Left lung (tissue), 4 donors: ENCODE measurements at regions not wholly inside any gene's neighbourhood (a gene's known extent, or its start where the extent isn't known, plus 50 kb on each side); places are given as distances from the start of the nearest gene placed in this dataset.

Experiments
- ATAC-seq: fragments of 200-7000 bp; cut with Tn5 transposase; one replicate; pipeline ENCODE4 v1.9.1; 2020; ENCODE audit warnings: moderate library complexity
- DNase-seq, 4 donors: peaks; one replicate each; pipeline ENCODE4 v3.0.0-alpha.2; 2013 to 2020
- H3K27ac ChIP-seq, 2 donors: fragments of 200-600 bp; sonication (generic) in 1 of 2; one replicate each; pipeline versions ENCODE4 v1.5.0 to v1.8.0; 2020 to 2021
- H3K27me3 ChIP-seq, 2 donors: fragments of 200-600 bp; sonication (generic) in 1 of 2; one replicate each; pipeline versions ENCODE4 v1.5.0 to v1.8.0; 2020 to 2021
- H3K36me3 ChIP-seq, 2 donors: fragments of 200-600 bp; sonication (generic) in 1 of 2; one replicate each; pipeline versions ENCODE4 v1.5.0 to v1.8.0; 2020 to 2021
- H3K4me1 ChIP-seq, 2 donors: fragments of 200-600 bp; one replicate each; pipeline ENCODE4 v1.8.0; 2021
- H3K4me3 ChIP-seq, 2 donors: fragments of 200-600 bp; sonication (generic) in 1 of 2; one replicate each; pipeline versions ENCODE4 v1.5.0 to v1.8.0; 2020 to 2021; ENCODE audit warnings: mild to moderate bottlenecking in 1 of 2
- H3K9me3 ChIP-seq, 2 donors: fragments of 200-600 bp; sonication (generic) in 1 of 2; one replicate each; pipeline versions ENCODE4 v1.5.0 to v1.8.0; 2020 to 2021
- CTCF ChIP-seq, 2 donors: fragments of 200-600 bp; sonication (generic) in 1 of 2; IDR thresholded peaks; one replicate each; pipeline versions ENCODE4 v1.5.0 to v1.8.0; 2021; ENCODE audit warnings: antibody characterized with exemption in 2 of 2
- intact Hi-C, 2 donors: fragments of 100-400 bp; cut with DNase I; formaldehyde crosslinking; loops; one replicate each; pipeline versions ENCODE4 v1.11.2 to v1.14.2; 2022
- donor health status: DM: no; HTN: yes; CAD: no.
- donor health status: DM: no; HTN: no; CAD: no.

GRCh38 chr3:176941689-176942088, 255.6 kb downstream of the TBL1XR1 start:
- ATAC-seq: no peak
- no peak for TF ChIP-seq CTCF (IDR thresholded peaks at IDR 0.05)
- intact Hi-C loops: no loop called here

GRCh38 chr3:176939022-176939817, 258.1 kb downstream of the TBL1XR1 start:
- H3K9me3 ChIP-seq: no peaks in the 10 kb centered on the region
- peak in 2 of 4 donors; percentile 54 to 82 for DNase-seq
- intact Hi-C loops: loop anchor here in 1 of 2 donors (10.0 kb wide), 1 partner anchor 64 kb away; no protein-coding TSS in a partner anchor
- no peak overlapping the region for H3K4me3 ChIP-seq
- no peak overlapping the region for H3K27ac ChIP-seq
- peak; percentile 61 to 67 for TF ChIP-seq CTCF (IDR thresholded peaks at IDR 0.05)
- no peaks in the 10 kb centered on the region for H3K4me1 ChIP-seq
- ATAC-seq: peak; percentile 96
- no peaks in the 10 kb centered on the region for H3K27me3 ChIP-seq
- no peaks in the 10 kb centered on the region for H3K36me3 ChIP-seq

More at GRCh38 chr3:176941689-176942088, 255.6 kb downstream of the TBL1XR1 start:
- Histone ChIP-seq H3K9me3 (no peaks in the 10 kb centered on the region), H3K4me1 (no peaks in the 10 kb centered on the region), H3K27ac (no peak overlapping the region), H3K27me3 (no peaks in the 10 kb centered on the region), H3K4me3 (no peak overlapping the region), H3K36me3 (no peaks in the 10 kb centered on the region)
- DNase-seq: no peak

GRCh38 chr3:176937994-176938393, 259.3 kb downstream of the TBL1XR1 start:
- DNase-seq (no peak), ATAC-seq (no peak)
- Histone ChIP-seq H3K27ac (no peak overlapping the region), H3K9me3 (no peaks in the 10 kb centered on the region), H3K27me3 (no peaks in the 10 kb centered on the region), H3K4me1 (no peaks in the 10 kb centered on the region), H3K4me3 (no peak overlapping the region), H3K36me3 (no peaks in the 10 kb centered on the region)
- no peak for TF ChIP-seq CTCF (IDR thresholded peaks at IDR 0.05)
- intact Hi-C loops: loop anchor here in 1 of 2 donors (10.0 kb wide), 1 partner anchor 63 kb away; no protein-coding TSS in a partner anchor

GRCh38 chr3:176937541-176937940, 259.7 kb downstream of the TBL1XR1 start:
- H3K27ac ChIP-seq: no peak overlapping the region
- H3K36me3 ChIP-seq: no peaks in the 10 kb centered on the region
- no peaks in the 10 kb centered on the region for H3K9me3 ChIP-seq
- no peak for TF ChIP-seq CTCF (IDR thresholded peaks at IDR 0.05)
- H3K4me1 ChIP-seq: no peaks in the 10 kb centered on the region
- no peaks in the 10 kb centered on the region for H3K27me3 ChIP-seq
- H3K4me3 ChIP-seq: no peak overlapping the region
- ATAC-seq: no peak
- intact Hi-C loops: loop anchor here in 1 of 2 donors (10.0 kb wide), 1 partner anchor 63 kb away; no protein-coding TSS in a partner anchor
- no peak for DNase-seq

- Histone ChIP-seq H3K4me3 (no peak overlapping the region), H3K9me3 (no peaks in the 10 kb centered on the region), H3K27me3 (no peaks in the 10 kb centered on the region), H3K27ac (no peak overlapping the region), H3K36me3 (no peaks in the 10 kb centered on the region), H3K4me1 (no peaks in the 10 kb centered on the region)
- intact Hi-C loops: loop anchor here in 1 of 2 donors (10.0 kb wide), 1 partner anchor 61 kb away; no protein-coding TSS in a partner anchor
- TF ChIP-seq CTCF (IDR thresholded peaks at IDR 0.05): no peak
- no peak for ATAC-seq
- DNase-seq: no peak
Measured at GRCh38 chr3:176935194-176935888, 261.9 kb downstream of the TBL1XR1 start.
